ENCODE measurements at regions not wholly inside any gene's neighbourhood (a gene's known extent, or its start where the extent isn't known, plus 50 kb on each side); places are given as distances from the start of the nearest gene placed in this dataset.

- TF ChIP-seq POLR2A (IDR thresholded peaks at IDR 0.05; ENCODE audit: control extremely low read depth in 1 of 2, low read depth in 2 of 2, low read length in 2 of 2) (no peak), RXRA (IDR thresholded peaks at IDR 0.05; ENCODE audit: insufficient read depth, low read depth, low read length) (no peak), USF2 (IDR thresholded peaks at IDR 0.05; ENCODE audit: low read length) (no peak)
These were observed 1397.3 kb upstream of the TENM4 start for GRCh38 chr11:80838153-80838552.

All from H1 (cell line).